GM23248 (cell line): ENCODE measurements at regions not wholly inside any gene's neighbourhood (a gene's known extent, or its start where the extent isn't known, plus 50 kb on each side); places are given as distances from the start of the nearest gene placed in this dataset.

ENCODE experiments used
- EZH2 ChIP-seq: fragments of 200-600 bp; sonication (generic); IDR thresholded peaks from 2 replicates; pipeline ENCODE4 v1.6.1; 2018; ENCODE audit warnings: antibody characterized with exemption, mild to moderate bottlenecking; ENCODE audit not compliant: insufficient read depth, poor library complexity, severe bottlenecking
- EZH2phosphoT487 ChIP-seq: fragments of 200-600 bp; sonication (generic); IDR thresholded peaks from 2 replicates; pipeline ENCODE4 v1.6.1; 2018; ENCODE audit warnings: antibody characterized with exemption, moderate library complexity, mild to moderate bottlenecking, low read depth; ENCODE audit not compliant: insufficient read depth

GRCh38 chr3:162770551-162770950 lies 1273.9 kb downstream of the OTOL1 start:
- TF ChIP-seq EZH2 = no peak
- TF ChIP-seq EZH2phosphoT487 = no peak
